Panc1 (cell line): ENCODE measurements at regions not wholly inside any gene's neighbourhood (a gene's known extent, or its start where the extent isn't known, plus 50 kb on each side); places are given as distances from the start of the nearest gene placed in this dataset.

Experiments
- ATAC-seq: fragments of 200-7000 bp; cut with Tn5 transposase; 2 replicates; pipeline ENCODE4 v1.9.1; 2020; ENCODE audit warnings: mild to moderate bottlenecking, moderate library complexity
- BruUV-seq: library from RNA; stranded (reverse); fragments of 400-500 nt; replicated peaks from 2 replicates; lab custom pipeline; 2021; lab: Mats Ljungman, UMichigan
- CTCF ChIA-PET: fragments of 300-600 bp; sonication (Branson Sonifier 250); formaldehyde crosslinking; loops from one replicate; lab custom pipeline; 2022; ENCODE audit warnings: antibody characterized with exemption; lab: Charles Lee
- POLR2A ChIA-PET: fragments of 300-600 bp; sonication (Branson Sonifier 250); formaldehyde crosslinking; loops from one replicate; lab custom pipeline; 2022; ENCODE audit warnings: antibody characterized with exemption; lab: Charles Lee
- DNase-seq: peaks from one replicate; pipeline ENCODE4 v3.0.0-alpha.2; 2010; ENCODE audit warnings: low read depth, low spot score
- H3K27ac ChIP-seq: 2 replicates; pipeline ENCODE4 v1.5.1; 2011; ENCODE audit warnings: mild to moderate bottlenecking, low read length, inconsistent platforms
- H3K27me3 ChIP-seq: fragments of 200-500 bp; sonication (Bioruptor generic); 2 replicates; pipeline ENCODE4 v1.6.0; 2014; ENCODE audit warnings: low read length, inconsistent platforms; ENCODE audit not compliant: control insufficient read depth, insufficient read depth
- H3K36me3 ChIP-seq: fragments of 200-500 bp; sonication (Bioruptor generic); 2 replicates; pipeline ENCODE4 v1.5.1; 2014; ENCODE audit warnings: inconsistent platforms, mild to moderate bottlenecking, low read length, moderate library complexity; ENCODE audit not compliant: control insufficient read depth, insufficient read depth
- H3K4me1 ChIP-seq: 2 replicates; pipeline ENCODE4 v1.5.1; 2011; ENCODE audit warnings: inconsistent platforms, mild to moderate bottlenecking, low read length, moderate library complexity; ENCODE audit not compliant: control insufficient read depth, insufficient read depth
- H3K4me3 ChIP-seq, 2 experiments: 2 replicates each; pipeline ENCODE4 v1.5.1; 2011 to 2012; ENCODE audit warnings: low read depth in 2 of 2, low read length in 2 of 2, mild to moderate bottlenecking in 2 of 2, inconsistent platforms in 1 of 2, moderate library complexity in 1 of 2
- H3K9me3 ChIP-seq: fragments of 200-500 bp; sonication (Bioruptor generic); 2 replicates; pipeline ENCODE4 v1.5.1; 2014; ENCODE audit warnings: low read depth, mild to moderate bottlenecking, inconsistent platforms, low read length, moderate library complexity; ENCODE audit not compliant: control insufficient read depth, insufficient read depth
- POLR2AphosphoS5 ChIP-seq: IDR thresholded peaks from 2 replicates; pipeline ENCODE4 v1.6.1; 2012; ENCODE audit warnings: mild to moderate bottlenecking, low read depth, low read length, moderate library complexity
- SIN3A ChIP-seq: IDR thresholded peaks from 2 replicates; pipeline ENCODE4 v1.6.1; 2012; ENCODE audit warnings: low read depth, mild to moderate bottlenecking, low read length, moderate library complexity, borderline replicate concordance; ENCODE audit not compliant: insufficient read depth
- TCF7L2 ChIP-seq: IDR thresholded peaks from 2 replicates; pipeline ENCODE4 v1.6.1; 2011; ENCODE audit warnings: mild to moderate bottlenecking, low read depth, low read length, inconsistent platforms
- in situ Hi-C: cut with HindIII; loops from 2 replicates; pipeline ENCODE4 v1.10.0; 2016; ENCODE audit warnings: low sequenced_read_pairs, low pct_unique_long_range_greater_than_20kb
- intact Hi-C: fragments of 100-400 bp; cut with micrococcal nuclease; formaldehyde crosslinking; loops from one replicate; pipeline ENCODE4 v1.10.0; 2022; ENCODE audit not compliant: unreplicated experiment
- TF ChIP-seq, protein P1 (sequence below): fragments of 450-650 bp; IDR thresholded peaks from 2 replicates; pipeline ENCODE4 v1.5.1; 2017; ENCODE audit warnings: mild to moderate bottlenecking
- TF ChIP-seq, protein P2 (sequence below), 2 experiments: IDR thresholded peaks; 2 replicates each; pipeline ENCODE4 v1.6.1; 2011 to 2012; ENCODE audit warnings: low read depth in 2 of 2, control low read depth in 1 of 2, low read length in 1 of 2, mild to moderate bottlenecking in 1 of 2, moderate library complexity in 1 of 2; ENCODE audit not compliant: insufficient read depth in 1 of 2

DNA sequence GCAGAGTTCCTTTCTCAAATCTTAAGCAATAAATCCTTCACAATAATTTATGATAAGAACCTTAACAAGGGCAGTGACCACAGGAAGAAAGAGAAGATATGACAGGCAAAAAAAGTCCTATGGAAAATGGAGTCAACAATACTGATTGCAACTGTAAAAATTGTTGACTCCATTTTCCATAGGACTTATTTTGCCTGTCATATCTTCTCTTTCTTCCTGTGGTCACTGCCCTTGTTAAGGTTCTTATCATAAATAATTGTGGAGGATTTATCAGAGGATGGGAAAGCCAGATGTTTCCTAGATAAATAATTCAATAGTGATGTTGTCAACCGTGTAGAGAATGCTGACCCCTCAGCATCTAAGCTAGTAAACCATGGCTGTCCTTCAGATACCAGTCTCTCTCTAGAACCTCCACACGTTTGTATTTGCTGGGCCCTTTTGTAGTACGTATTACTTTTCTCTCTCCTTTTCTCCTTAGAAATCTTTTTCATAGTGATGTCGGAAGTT is 172.6 kb upstream of the BET1 start:
- Histone ChIP-seq H3K36me3 (no peaks in the 10 kb centered on the region), H3K4me1 (no peaks in the 10 kb centered on the region), H3K27me3 (no peaks in the 10 kb centered on the region), H3K9me3 (no peaks in the 10 kb centered on the region), H3K4me3 (no peak overlapping the region), H3K27ac (no peak overlapping the region)
- in situ Hi-C loops (no loop called here), intact Hi-C loops (no loop called here)
- DNase-seq (no peak), ATAC-seq (no peak)
- no TSS peak for BruUV-seq
- TF ChIP-seq, protein P1, sequence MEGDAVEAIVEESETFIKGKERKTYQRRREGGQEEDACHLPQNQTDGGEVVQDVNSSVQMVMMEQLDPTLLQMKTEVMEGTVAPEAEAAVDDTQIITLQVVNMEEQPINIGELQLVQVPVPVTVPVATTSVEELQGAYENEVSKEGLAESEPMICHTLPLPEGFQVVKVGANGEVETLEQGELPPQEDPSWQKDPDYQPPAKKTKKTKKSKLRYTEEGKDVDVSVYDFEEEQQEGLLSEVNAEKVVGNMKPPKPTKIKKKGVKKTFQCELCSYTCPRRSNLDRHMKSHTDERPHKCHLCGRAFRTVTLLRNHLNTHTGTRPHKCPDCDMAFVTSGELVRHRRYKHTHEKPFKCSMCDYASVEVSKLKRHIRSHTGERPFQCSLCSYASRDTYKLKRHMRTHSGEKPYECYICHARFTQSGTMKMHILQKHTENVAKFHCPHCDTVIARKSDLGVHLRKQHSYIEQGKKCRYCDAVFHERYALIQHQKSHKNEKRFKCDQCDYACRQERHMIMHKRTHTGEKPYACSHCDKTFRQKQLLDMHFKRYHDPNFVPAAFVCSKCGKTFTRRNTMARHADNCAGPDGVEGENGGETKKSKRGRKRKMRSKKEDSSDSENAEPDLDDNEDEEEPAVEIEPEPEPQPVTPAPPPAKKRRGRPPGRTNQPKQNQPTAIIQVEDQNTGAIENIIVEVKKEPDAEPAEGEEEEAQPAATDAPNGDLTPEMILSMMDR, result no peak
- TF ChIP-seq, protein P2, sequence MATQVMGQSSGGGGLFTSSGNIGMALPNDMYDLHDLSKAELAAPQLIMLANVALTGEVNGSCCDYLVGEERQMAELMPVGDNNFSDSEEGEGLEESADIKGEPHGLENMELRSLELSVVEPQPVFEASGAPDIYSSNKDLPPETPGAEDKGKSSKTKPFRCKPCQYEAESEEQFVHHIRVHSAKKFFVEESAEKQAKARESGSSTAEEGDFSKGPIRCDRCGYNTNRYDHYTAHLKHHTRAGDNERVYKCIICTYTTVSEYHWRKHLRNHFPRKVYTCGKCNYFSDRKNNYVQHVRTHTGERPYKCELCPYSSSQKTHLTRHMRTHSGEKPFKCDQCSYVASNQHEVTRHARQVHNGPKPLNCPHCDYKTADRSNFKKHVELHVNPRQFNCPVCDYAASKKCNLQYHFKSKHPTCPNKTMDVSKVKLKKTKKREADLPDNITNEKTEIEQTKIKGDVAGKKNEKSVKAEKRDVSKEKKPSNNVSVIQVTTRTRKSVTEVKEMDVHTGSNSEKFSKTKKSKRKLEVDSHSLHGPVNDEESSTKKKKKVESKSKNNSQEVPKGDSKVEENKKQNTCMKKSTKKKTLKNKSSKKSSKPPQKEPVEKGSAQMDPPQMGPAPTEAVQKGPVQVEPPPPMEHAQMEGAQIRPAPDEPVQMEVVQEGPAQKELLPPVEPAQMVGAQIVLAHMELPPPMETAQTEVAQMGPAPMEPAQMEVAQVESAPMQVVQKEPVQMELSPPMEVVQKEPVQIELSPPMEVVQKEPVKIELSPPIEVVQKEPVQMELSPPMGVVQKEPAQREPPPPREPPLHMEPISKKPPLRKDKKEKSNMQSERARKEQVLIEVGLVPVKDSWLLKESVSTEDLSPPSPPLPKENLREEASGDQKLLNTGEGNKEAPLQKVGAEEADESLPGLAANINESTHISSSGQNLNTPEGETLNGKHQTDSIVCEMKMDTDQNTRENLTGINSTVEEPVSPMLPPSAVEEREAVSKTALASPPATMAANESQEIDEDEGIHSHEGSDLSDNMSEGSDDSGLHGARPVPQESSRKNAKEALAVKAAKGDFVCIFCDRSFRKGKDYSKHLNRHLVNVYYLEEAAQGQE (IDR thresholded peaks at IDR 0.05; ENCODE audit: insufficient read depth in 1 of 2, low read depth in 2 of 2, low read length in 1 of 2), result no peak
- TF ChIP-seq POLR2AphosphoS5, result no peak
- TF ChIP-seq SIN3A, result no peak
- TF ChIP-seq TCF7L2, result no peak
- POLR2A ChIA-PET, result no interaction called here
- CTCF ChIA-PET, result no interaction called here

DNA sequence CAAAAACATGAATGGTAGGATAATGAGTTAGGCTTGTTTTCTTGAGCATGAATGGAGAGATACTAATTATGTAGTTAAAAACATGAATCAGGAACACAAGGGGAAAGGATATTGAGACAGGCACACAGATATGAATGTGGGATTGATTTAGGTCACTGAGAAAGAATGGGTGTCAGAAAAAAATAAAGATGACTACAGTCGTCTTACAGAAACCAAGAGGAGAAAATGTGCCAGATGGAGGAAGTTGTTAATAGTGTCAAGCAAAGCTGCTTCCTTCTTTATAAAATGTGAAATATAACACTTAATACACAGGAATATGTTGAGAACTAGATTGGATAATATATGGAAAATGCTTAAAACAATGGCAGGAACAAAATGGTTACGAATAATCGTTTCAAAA is 173.3 kb upstream of the BET1 start:
- ATAC-seq (no peak), DNase-seq (no peak)
- intact Hi-C loops (no loop called here), in situ Hi-C loops (no loop called here)
- no TSS peak for BruUV-seq
- ChIA-PET POLR2A (no interaction called here), CTCF (no interaction called here)
- Histone ChIP-seq H3K27ac (no peak overlapping the region), H3K27me3 (no peaks in the 10 kb centered on the region), H3K9me3 (no peaks in the 10 kb centered on the region), H3K4me1 (no peaks in the 10 kb centered on the region), H3K4me3 (no peak overlapping the region), H3K36me3 (no peaks in the 10 kb centered on the region)
- TF ChIP-seq TCF7L2 (no peak), SIN3A (no peak)

DNA sequence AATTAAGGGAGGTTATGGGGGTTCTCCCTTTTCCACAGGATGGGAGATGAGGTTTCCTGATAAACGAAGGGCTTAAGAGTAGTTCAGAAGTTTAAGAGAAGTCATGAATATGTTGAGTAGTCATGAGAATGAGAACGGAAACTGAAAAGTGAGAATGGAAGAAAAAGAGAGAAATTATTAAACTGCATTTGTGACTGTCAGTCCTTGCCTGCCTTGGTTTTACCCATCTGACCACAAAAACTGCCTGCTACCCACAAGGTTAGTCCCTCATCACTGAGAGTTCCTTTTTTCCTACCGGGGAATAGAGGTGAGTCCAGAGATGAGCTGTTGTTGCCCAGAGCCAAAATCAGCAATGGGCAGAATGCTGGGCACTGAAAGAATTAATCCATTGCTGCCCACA is 174.1 kb upstream of the BET1 start:
- Histone ChIP-seq H3K36me3 (no peaks in the 10 kb centered on the region), H3K27me3 (no peaks in the 10 kb centered on the region), H3K9me3 (no peaks in the 10 kb centered on the region), H3K4me3 (no peak overlapping the region), H3K4me1 (no peaks in the 10 kb centered on the region), H3K27ac (no peak overlapping the region)
- intact Hi-C loops (no loop called here), in situ Hi-C loops (no loop called here)
- DNase-seq (no peak), ATAC-seq (no peak)
- POLR2A ChIA-PET, result no interaction called here
- CTCF ChIA-PET, result no interaction called here
- no TSS peak for BruUV-seq
- TF ChIP-seq, protein P2 (IDR thresholded peaks at IDR 0.05; ENCODE audit: insufficient read depth in 1 of 2, low read depth in 2 of 2, low read length in 1 of 2), result no peak
- TF ChIP-seq POLR2AphosphoS5 (no peak), TCF7L2 (no peak), SIN3A (no peak)
- TF ChIP-seq, protein P1, result no peak
